SIG-M5 treated with dmso at 0.1 percent for 504 hours (cell line): ENCODE measurements at regions not wholly inside any gene's neighbourhood (a gene's known extent, or its start where the extent isn't known, plus 50 kb on each side); places are given as distances from the start of the nearest gene placed in this dataset.

Experiments used
- DNase-seq: peaks from one replicate; lab custom pipeline; 2025; ENCODE audit not compliant: unreplicated experiment; lab: John Stamatoyannopoulos, UW

- DNase-seq = no peak
These were observed 104.7 kb downstream of the RFLNA start for GRCh38 chr12:124399622-124400021.

- no peak for DNase-seq
These were observed 103.8 kb downstream of the RFLNA start for GRCh38 chr12:124398578-124399227.

DNA sequence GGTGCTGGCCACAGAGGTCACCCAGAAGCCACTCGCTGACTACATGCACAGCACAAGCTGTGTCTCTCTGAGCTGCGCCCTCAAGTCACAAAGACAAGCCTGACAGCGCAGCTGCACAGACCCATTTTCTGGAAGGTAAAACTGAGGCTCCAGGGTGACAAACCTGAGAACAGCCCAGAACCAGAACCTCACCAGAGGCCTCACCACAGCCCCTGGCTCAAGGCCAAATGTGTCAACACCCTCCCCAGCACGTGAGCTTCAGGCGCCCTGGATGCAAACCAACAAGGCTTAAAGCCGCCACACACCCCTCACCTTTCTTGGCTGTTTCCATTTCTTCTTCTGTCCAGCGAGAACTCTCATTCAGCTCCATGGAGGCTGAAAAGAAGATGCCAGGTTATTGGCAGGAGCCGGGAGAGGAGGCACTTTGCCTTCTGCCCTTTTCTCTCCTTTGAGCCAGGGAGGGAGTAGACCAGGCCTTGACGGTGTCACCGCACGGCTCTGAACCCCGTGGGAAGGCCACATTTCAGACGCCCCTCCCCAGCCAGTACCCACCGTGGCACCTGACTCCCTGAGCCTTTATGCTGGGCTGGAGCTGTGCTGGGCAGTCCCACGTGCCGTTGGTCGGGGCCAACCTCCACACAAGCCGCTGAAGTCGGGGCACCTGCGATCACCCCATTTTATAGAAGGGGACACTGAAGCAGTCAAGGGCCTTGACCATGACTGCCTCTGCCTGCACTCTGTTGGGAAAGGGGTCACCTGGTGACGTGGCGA, 103.1 kb downstream of the RFLNA start:
- no peak for DNase-seq

DNA sequence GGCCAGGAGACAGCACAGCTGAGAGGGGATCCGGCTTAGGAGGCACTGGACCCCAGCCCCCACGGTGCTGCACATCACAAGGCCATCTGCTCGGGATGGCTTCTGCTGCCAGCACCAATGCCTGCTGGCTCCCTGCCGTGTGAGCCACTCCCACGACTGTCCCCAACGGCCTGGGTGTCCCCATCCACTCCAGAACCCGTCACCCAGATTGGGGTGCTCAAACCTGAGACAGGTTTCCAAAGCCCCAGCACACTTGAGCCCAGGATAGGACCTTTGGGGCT, 102.4 kb downstream of the RFLNA start:
- no peak for DNase-seq

DNA sequence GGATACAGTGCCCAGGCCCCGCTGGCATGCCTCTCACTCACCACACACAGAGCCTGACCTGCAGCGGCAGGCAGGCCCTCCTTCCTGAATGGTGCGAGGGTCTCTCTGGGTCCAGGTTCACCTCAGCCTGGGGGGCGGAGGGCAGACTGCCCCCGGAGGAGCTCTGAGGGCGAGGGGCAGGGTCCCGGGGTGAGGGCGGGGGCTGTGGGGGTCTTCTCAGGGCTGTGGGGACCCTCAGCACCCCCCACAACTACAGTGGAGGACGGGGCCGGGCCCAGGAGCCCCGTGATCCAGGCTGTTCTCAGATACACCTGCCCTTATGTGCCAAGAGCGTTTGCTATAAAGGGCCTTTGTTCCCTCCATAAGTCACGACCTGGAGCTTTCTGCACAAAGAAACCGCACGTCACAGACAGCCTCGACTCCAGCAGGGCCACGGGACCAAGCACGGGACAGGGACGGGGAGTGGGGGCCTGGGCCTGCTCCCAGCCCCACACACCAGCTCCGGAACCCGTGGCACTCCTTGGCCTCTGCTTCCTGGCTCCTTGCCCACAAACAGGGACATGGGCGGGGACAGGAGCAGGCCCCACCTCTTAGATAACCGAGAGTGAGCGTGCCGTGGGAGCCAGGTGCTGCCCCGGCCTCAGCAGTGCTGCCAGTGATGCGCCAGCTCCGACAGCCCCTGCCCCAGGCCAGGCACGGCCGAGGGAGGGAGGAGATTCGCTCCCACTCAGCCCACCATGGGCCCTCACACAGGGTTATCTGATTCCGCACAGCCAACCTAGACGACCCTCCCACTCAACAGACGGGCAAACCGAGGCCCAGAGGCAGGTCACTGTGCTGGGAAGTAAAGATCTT, 101.9 kb downstream of the RFLNA start:
- no peak for DNase-seq

DNA sequence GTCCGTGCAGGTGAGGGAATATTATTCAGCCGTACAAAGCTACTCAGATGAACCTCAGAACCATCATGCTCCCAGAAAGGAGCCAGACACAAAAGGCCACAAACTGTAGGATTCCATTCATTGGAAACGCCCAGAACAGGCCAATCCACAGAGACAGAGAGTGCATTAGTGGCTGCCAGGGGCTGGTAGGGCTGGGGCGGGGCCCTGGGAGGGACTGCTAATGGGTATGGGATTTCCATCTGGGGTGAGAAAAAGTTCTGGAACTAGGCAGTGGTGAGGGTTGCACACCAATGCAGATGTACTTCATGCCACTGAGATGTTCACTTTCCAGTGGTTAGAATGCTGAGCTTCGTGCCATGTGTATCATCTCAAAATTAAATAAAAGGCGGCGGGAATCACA, 101.1 kb downstream of the RFLNA start:
- no peak for DNase-seq

GRCh38 chr12:124395284-124395752, 100.4 kb downstream of the RFLNA start:
- DNase-seq = no peak

DNA sequence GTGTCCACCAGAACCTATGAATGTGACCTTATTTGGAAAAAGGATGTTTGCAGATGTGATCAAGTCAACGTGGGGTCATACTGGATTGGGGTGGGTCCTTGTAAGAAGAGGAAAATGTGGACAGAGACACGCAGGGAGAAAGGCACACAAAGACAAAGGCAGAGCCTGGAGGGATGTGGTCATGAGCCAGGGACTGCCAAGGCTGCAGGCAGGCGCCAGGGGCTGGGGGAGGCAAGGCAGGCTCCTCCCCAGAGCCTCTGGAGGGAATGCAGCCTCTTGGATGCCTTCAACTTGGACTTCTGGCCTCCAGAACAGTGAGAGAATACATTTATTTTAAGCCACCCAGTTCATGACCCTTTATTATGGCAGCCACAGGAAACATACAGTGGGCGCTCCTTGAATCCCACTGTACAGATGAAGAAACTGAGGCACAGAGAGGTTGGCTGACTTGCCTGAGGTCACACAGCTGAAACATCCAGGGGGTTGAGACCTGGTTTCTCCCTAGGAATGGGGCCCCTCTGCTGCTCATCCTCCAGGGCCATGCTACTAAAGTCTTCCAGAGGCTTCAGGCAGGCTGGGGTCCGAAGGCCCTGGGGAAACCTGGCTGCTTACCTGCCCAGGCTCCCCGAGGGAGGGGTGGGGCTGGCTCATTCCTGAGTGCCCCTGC, 99.7 kb downstream of the RFLNA start:
- DNase-seq = no peak

DNA sequence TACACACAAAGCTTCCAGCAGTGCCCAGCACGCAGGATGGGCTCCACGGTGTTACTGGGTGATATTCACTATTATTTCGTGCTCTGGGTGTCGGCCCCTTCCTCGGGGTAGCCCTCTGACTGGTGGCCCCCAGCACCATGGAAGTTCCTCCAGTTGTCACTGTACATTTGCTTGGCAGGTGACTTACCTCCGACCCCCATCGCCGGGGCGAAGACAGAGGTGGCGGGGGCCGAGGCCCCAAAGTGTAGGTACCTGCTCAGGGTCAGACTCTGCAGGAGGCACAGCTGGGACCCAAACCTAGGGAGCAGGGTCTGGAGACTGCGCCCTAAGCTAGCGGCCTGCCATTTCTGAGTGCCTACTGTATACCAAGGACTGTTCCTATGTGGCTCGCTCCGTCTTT, 98.9 kb downstream of the RFLNA start:
- no peak for DNase-seq

GRCh38 chr12:124393414-124393790, 98.5 kb downstream of the RFLNA start:
- DNase-seq = no peak

- no peak for DNase-seq
These were observed 97.9 kb downstream of the RFLNA start for GRCh38 chr12:124392667-124393413.

DNA sequence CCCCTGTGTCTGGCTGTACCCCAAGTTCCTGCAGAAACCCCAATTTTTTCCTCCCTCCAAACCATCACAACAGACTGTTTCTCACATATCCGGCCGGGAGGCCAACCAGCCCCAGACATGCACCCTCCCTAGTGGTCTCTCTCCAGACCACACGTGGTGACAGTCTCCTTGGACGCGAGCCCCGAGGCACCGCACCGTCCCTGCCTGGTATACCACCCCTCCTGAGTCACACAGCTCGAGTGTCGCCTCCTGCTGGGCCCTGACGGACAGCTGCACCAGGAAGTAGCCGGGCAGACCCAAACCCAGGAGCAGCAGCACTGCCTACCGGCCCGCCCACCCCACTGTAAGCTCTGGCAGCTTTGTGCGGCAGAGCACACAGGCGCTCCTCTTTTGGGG, 97.4 kb downstream of the RFLNA start:
- no peak for DNase-seq

DNA sequence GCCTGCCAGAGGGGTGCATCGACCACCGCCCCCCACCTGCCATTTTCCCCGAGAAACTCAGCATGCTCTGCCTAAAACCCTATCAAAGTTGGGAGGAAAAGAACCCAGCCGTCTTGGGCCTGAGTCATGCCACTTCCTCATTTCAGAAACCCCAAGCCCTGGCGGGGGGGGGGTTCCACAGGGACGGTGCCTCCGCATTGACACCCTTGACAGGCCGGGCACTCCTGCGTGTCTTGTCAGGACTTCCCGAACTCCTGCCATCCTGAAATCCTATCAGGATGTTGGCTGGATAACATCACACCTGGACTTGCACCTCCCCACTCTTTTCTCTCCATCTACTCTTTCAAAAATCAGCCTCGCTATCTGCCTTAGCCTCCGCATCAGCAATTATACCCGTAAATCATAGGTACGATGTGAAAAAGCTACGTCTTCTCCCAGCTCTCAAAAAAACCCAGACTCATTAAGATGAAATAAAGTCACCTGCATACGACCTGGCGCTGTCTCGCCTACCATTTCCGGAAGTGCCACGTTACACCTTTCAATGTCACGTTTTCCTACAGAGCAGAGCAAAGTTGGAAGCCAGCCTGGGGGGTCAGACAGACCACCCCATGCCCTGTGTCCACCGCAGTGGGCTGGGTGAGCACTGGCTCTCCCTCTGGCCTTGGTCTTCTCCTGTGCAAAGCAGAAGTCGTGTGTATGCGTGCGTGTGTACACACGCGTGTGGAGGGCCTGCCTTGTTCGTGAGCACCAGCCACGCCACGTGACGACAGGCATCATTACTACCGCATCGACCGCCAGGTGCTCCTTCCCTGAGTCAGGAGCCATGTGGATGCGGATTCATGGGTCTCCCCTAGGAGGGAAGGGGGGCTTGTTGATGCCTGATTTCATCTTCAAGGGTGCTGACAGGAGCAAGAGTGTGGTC, 96.7 kb downstream of the RFLNA start:
- peak; percentile 84 for DNase-seq

- peak; percentile 90 for DNase-seq
These were observed 95.7 kb downstream of the RFLNA start for GRCh38 chr12:124390442-124391097.

GRCh38 chr12:124389725-124390441, 95.0 kb downstream of the RFLNA start:
- DNase-seq = no peak

DNA sequence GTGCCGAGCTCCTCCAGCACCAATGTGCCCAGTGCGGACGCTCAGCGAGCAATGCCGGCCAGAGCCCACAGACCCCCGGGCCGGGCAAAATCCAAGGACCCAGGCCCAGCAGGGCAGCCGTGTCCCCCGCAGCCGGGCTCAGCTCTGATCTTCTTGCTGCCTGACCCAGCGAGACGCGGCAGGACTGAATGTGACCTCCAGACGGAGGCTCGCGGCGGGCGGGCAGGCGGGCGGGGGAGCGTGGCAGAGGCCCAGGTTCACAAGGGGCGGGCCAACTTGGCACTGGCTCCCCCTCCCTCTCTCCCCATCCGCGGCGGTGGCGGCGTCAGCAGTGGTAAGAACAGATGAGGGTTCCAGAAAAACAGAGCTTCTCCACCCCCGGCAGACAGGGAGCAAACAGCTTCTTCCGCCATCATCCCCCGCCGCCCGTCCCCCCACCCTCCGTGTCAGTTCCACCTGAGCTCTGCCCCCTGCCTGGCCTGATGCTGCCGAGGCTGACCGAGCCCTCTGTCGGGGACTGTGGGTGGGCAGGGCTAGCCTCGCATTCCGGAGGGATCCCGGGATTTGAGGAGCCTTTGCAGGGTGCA, 94.3 kb downstream of the RFLNA start:
- DNase-seq = no peak

- no peak for DNase-seq
These were observed 93.8 kb downstream of the RFLNA start for GRCh38 chr12:124388679-124389137.

DNA sequence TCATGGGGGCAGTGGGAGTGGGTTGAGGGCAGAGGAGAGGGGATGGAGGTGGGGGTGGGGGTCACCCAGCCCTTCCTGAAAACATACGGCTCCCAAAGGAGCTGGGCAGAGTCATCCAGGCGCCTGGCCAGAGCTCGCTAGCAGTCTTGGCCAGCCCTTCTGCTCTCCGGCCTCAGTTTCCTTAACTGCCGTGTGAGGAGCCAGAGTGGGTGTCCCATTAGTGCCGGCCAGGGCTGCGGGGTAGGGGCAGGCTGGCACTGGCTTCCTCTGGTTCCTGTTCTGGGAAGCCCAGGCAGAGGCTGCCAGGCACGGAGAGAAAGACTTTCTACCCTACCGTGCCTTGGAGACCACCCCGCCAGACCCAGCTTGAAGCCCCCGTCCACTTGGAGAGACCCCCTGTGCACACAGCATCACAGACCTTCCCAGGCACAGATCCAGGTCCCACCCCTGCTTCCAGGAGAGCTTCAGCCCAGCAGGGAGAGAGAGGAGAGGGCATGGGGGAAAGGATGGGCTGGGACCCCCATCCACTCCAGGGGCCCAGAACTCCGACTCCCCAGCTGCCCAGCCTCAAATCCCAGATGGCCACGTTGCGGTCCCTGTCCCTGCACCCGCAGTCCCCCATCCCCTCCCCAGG, 93.3 kb downstream of the RFLNA start:
- DNase-seq = no peak
